ENCODE measurements at regions not wholly inside any gene's neighbourhood (a gene's known extent, or its start where the extent isn't known, plus 50 kb on each side); places are given as distances from the start of the nearest gene placed in this dataset.

DNA sequence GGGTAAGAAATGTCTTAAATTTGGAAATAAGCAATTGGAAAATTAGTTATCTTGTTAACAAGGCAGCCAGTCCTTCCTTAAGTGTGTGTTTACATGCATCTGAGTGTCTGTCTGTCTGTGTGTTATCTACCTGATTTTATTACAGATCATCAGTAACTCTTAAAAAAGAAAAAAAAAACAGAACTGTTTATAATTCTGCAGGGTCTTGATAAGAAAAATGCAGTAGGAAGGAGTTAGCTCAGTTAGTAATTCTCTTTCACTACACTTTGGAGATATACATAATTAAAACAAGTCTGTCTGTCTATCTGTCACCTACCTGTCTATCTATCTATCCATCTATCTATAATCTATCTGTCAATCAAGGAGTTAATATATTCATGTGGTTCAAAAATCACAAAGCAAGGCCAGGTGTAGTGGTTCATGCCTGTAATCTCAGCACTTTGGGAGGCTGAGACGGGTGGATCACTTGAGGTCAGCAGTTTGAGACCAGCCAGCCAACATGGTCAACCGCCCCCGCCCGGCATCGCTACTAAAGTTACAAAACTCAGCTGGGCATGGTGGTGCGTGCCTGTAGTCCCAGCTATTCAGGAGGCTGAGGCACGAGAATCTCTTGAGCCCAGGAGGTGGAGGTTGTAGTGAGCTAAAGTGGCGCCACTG is 135.5 kb upstream of the SGO1 start:
- Histone ChIP-seq H3K36me3 (ENCODE audit: control insufficient read depth, insufficient read depth, low read length) (no peaks in the 10 kb centered on the region), H3K4me3 (ENCODE audit: low read depth, low read length) (no peak overlapping the region), H3K27me3 (ENCODE audit: control insufficient read depth, insufficient read depth, low read length) (no peaks in the 10 kb centered on the region)
- TF ChIP-seq, protein P1, sequence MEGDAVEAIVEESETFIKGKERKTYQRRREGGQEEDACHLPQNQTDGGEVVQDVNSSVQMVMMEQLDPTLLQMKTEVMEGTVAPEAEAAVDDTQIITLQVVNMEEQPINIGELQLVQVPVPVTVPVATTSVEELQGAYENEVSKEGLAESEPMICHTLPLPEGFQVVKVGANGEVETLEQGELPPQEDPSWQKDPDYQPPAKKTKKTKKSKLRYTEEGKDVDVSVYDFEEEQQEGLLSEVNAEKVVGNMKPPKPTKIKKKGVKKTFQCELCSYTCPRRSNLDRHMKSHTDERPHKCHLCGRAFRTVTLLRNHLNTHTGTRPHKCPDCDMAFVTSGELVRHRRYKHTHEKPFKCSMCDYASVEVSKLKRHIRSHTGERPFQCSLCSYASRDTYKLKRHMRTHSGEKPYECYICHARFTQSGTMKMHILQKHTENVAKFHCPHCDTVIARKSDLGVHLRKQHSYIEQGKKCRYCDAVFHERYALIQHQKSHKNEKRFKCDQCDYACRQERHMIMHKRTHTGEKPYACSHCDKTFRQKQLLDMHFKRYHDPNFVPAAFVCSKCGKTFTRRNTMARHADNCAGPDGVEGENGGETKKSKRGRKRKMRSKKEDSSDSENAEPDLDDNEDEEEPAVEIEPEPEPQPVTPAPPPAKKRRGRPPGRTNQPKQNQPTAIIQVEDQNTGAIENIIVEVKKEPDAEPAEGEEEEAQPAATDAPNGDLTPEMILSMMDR (IDR thresholded peaks at IDR 0.05; ENCODE audit: insufficient read depth, low read depth, low read length) = no peak
- no peak for DNase-seq (ENCODE audit: low read depth)
- POLR2A ChIA-PET = no interaction called here
- CTCF ChIA-PET = no interaction called here

DNA sequence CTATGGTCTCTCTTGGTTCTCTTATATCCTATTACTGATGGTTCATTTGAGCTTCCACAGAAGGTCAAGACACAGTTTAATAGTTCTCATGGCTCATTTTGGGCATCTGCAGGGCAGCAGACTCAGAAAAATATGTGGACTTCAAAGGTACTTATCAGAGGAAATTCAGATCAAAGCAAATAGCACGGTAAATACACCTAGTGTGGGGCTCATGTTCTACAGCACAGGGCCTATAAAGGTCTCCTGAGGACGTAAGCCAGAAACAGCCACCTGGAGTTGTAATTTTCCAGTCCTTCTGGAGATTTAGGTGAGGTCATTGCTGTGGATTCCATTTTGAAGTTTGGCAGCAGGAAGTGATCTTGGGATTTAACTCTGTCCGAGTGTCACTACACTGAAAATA is 134.5 kb upstream of the SGO1 start:
- Histone ChIP-seq H3K4me3 (ENCODE audit: low read depth, low read length) (no peak overlapping the region), H3K36me3 (ENCODE audit: control insufficient read depth, insufficient read depth, low read length) (no peaks in the 10 kb centered on the region), H3K27me3 (ENCODE audit: control insufficient read depth, insufficient read depth, low read length) (no peaks in the 10 kb centered on the region)
- CTCF ChIA-PET = no interaction called here
- no peak for DNase-seq (ENCODE audit: low read depth)
- POLR2A ChIA-PET = no interaction called here
- TF ChIP-seq, protein P1 (IDR thresholded peaks at IDR 0.05; ENCODE audit: insufficient read depth, low read depth, low read length) = no peak

DNA sequence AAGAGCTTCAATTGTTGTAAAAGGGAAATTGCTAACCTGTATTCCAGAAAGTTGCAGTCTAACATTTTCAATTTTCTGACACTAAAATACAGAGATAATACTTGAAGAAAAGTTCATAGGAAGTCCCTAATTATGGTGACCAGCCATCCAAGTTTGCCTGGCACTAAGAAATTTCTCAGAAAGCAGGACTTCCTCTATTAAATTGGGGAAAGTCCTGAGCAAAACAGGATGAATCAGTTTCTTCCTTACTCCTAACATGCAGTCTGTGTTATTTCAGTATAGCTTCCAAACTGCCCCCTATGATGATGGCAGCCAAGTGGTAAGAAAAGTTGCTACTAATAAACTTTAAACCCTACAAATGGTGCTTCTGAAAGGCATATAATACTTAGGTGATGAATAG is 133.5 kb upstream of the SGO1 start:
- no peaks in the 10 kb centered on the region for H3K36me3 ChIP-seq (ENCODE audit: control insufficient read depth, insufficient read depth, low read length)
- H3K4me3 ChIP-seq (ENCODE audit: low read depth, low read length) = no peak overlapping the region
- DNase-seq (ENCODE audit: low read depth) = no peak
- H3K27me3 ChIP-seq (ENCODE audit: control insufficient read depth, insufficient read depth, low read length) = no peaks in the 10 kb centered on the region
- CTCF ChIA-PET = no interaction called here
- TF ChIP-seq, protein P1 (IDR thresholded peaks at IDR 0.05; ENCODE audit: insufficient read depth, low read depth, low read length) = no peak
- POLR2A ChIA-PET = no interaction called here

DNA sequence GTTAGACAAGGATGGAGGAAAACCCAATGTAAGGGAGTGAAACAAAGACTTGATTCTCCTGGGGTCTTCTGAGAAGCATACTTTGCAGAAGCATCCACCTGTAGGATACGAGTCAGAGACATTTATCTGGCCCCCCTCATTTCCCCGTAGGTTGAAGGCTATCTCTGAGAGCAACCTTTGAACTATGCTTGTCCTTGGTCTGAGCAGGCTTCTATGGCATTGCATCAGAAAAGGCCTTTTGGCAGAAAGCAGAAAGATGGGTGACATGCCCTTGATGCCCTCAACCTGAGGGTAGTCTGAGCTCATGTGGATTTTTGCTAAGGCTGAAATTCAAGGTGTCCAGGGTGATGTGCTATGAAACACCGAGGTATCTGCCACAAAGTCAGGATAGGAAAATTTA is 131.6 kb upstream of the SGO1 start:
- Histone ChIP-seq H3K27me3 (ENCODE audit: control insufficient read depth, insufficient read depth, low read length) (no peaks in the 10 kb centered on the region), H3K36me3 (ENCODE audit: control insufficient read depth, insufficient read depth, low read length) (no peaks in the 10 kb centered on the region), H3K4me3 (ENCODE audit: low read depth, low read length) (no peak overlapping the region)
- ChIA-PET CTCF (no interaction called here), POLR2A (no interaction called here)
- DNase-seq (ENCODE audit: low read depth) = no peak
- TF ChIP-seq, protein P1 (IDR thresholded peaks at IDR 0.05; ENCODE audit: insufficient read depth, low read depth, low read length) = no peak

DNA sequence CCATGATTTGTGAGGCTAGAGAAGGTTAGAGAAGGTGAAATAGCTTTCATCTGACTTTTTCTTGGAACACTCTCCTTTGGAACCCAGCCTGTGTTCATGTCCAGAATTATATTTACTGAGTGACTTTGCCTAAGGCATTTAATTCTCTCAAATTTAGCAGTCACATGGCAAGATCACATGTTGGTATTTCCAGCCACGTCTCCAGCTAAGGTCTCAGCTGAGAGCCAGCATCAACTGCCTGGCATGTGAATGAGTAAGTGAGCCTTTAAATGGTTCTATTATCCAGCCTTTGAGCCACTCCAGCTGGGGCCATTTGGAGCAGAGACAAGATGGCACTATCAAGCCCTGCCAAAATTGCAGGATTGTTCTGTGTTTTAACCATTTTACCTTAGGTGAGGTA is 130.2 kb upstream of the SGO1 start:
- H3K4me3 ChIP-seq (ENCODE audit: low read depth, low read length) = no peak overlapping the region
- no peak for DNase-seq (ENCODE audit: low read depth)

More for the DNA sequence above, 130.2 kb upstream of the SGO1 start:
- ChIA-PET CTCF (no interaction called here), POLR2A (no interaction called here)
- H3K27me3 ChIP-seq (ENCODE audit: control insufficient read depth, insufficient read depth, low read length) = no peaks in the 10 kb centered on the region
- TF ChIP-seq, protein P1 (IDR thresholded peaks at IDR 0.05; ENCODE audit: insufficient read depth, low read depth, low read length) = no peak
- no peaks in the 10 kb centered on the region for H3K36me3 ChIP-seq (ENCODE audit: control insufficient read depth, insufficient read depth, low read length)

All from BJ (cell line).